Spleen (tissue), 7 donors: ENCODE measurements at regions not wholly inside any gene's neighbourhood (a gene's known extent, or its start where the extent isn't known, plus 50 kb on each side); places are given as distances from the start of the nearest gene placed in this dataset.

Experiments used
- POLR2A ChIP-seq, 3 donors: fragments of 450-650 bp; IDR thresholded peaks; one replicate each; pipeline ENCODE4 v1.5.1; 2017; ENCODE audit warnings: antibody characterized with exemption in 3 of 3, mild to moderate bottlenecking in 1 of 3
- POLR2AphosphoS5 ChIP-seq, 3 donors: sonication (generic); formaldehyde crosslinking; IDR thresholded peaks; one replicate each; pipeline ENCODE4 v1.5.1; 2017; ENCODE audit warnings: antibody characterized with exemption in 3 of 3
- TF ChIP-seq, protein P1 (sequence below), 11 experiments: fragments of 200-600 bp in 7 of 11; fragments of 450-650 bp in 4 of 11; sonication (generic) in 4 of 11; IDR thresholded peaks in 8 of 11; conservative IDR thresholded peaks in 3 of 11; 1 replicate in 7 of 11; 2 replicates in 4 of 11; pipeline versions ENCODE4 v1.4.0 to v1.8.0; 2016 to 2021; ENCODE audit warnings: antibody characterized with exemption in 11 of 11, inconsistent platforms in 4 of 11, mild to moderate bottlenecking in 1 of 11
- donor health status: DM: no; HTN: no; CAD: no; lungs with moderate emphysema.
- donor health status: DM: no; HTN: no; CAD: no.
- donor health status: DM: no; HTN: no; CAD: no.

DNA sequence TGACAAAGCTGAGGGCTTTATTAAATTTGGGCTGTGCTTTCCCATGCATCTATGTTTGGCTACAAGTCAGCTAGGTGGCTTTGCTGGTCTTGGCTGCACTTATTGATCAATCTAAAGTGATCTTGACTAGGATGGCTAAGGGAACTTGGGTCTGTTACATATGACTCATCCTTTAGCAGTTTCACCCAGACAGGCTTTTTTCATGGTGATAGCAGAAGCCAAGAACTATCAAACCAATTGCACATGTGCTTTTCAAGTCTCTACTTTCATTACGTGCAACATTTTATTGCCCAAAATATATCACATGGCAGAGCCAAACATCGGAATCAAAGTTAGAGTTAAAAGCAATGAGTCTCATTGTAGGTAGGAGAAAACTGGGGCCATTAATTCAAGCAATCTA lies 626.3 kb downstream of the TENT5A start:
- no peak for TF ChIP-seq POLR2AphosphoS5 (IDR thresholded peaks at IDR 0.05)
- no peak for TF ChIP-seq POLR2A (IDR thresholded peaks at IDR 0.05)
- TF ChIP-seq, protein P1, sequence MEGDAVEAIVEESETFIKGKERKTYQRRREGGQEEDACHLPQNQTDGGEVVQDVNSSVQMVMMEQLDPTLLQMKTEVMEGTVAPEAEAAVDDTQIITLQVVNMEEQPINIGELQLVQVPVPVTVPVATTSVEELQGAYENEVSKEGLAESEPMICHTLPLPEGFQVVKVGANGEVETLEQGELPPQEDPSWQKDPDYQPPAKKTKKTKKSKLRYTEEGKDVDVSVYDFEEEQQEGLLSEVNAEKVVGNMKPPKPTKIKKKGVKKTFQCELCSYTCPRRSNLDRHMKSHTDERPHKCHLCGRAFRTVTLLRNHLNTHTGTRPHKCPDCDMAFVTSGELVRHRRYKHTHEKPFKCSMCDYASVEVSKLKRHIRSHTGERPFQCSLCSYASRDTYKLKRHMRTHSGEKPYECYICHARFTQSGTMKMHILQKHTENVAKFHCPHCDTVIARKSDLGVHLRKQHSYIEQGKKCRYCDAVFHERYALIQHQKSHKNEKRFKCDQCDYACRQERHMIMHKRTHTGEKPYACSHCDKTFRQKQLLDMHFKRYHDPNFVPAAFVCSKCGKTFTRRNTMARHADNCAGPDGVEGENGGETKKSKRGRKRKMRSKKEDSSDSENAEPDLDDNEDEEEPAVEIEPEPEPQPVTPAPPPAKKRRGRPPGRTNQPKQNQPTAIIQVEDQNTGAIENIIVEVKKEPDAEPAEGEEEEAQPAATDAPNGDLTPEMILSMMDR (IDR thresholded peaks at IDR 0.05 in 8 of 11, conservative IDR thresholded peaks at IDR 0.05 in 3 of 11): no peak
